DND-41 (cell line): ENCODE measurements at regions not wholly inside any gene's neighbourhood (a gene's known extent, or its start where the extent isn't known, plus 50 kb on each side); places are given as distances from the start of the nearest gene placed in this dataset.

Experiments used
- CTCF ChIP-seq: IDR thresholded peaks from 2 replicates; pipeline ENCODE4 v1.5.1; 2012; ENCODE audit warnings: borderline replicate concordance, low read length, moderate library complexity, mild to moderate bottlenecking; ENCODE audit not compliant: poor library complexity, severe bottlenecking; ENCODE audit errors: extremely low read depth
- EZH2 ChIP-seq: IDR thresholded peaks from 3 replicates; pipeline ENCODE4 v1.6.1; 2012; ENCODE audit warnings: borderline replicate concordance, low read depth, mild to moderate bottlenecking, moderate library complexity, low read length, inconsistent platforms; ENCODE audit not compliant: severe bottlenecking

GRCh38 chr5:89270901-89271300 lies 387.9 kb upstream of the MEF2C start:
- TF ChIP-seq CTCF (no peak), EZH2 (no peak)
